Caco-2 (cell line): ENCODE measurements at regions not wholly inside any gene's neighbourhood (a gene's known extent, or its start where the extent isn't known, plus 50 kb on each side); places are given as distances from the start of the nearest gene placed in this dataset.

Source experiments
- BruUV-seq: library from RNA; stranded (reverse); fragments of 400-500 nt; replicated peaks from 2 replicates; lab custom pipeline; 2021; lab: Mats Ljungman, UMichigan
- CTCF ChIA-PET: fragments of 300-600 bp; sonication (Branson Sonifier 250); formaldehyde crosslinking; loops from one replicate; lab custom pipeline; 2022; ENCODE audit warnings: antibody characterized with exemption; lab: Charles Lee
- POLR2A ChIA-PET: fragments of 300-600 bp; sonication (Branson Sonifier 250); formaldehyde crosslinking; loops from one replicate; lab custom pipeline; 2022; ENCODE audit warnings: antibody characterized with exemption; lab: Charles Lee
- DNase-seq, 2 experiments: peaks; one replicate each; pipeline versions ENCODE4 v3.0.0 to v3.0.0-alpha.2; 2020 to 2022
- H3K27me3 ChIP-seq: replicated peaks from 2 replicates; pipeline ENCODE4 v1.6.0; 2011; ENCODE audit warnings: low read length; ENCODE audit not compliant: control insufficient read depth, insufficient read depth
- H3K36me3 ChIP-seq: 2 replicates; pipeline ENCODE4 v1.5.1; 2011; ENCODE audit warnings: low read length; ENCODE audit not compliant: control insufficient read depth, insufficient read depth
- H3K4me1 ChIP-seq: fragments of 250-450 bp; sonication (Bioruptor Pico); 2 replicates; pipeline ENCODE4 v1.5.1; 2020; ENCODE audit warnings: mild to moderate bottlenecking
- H3K4me3 ChIP-seq: 2 replicates; pipeline ENCODE4 v1.5.1; 2011; ENCODE audit warnings: low read depth, mild to moderate bottlenecking, control low read depth, low read length
- H3K9me3 ChIP-seq: fragments of 250-450 bp; sonication (Bioruptor Pico); 2 replicates; pipeline ENCODE4 v1.5.1; 2020; ENCODE audit warnings: mild to moderate bottlenecking, moderate library complexity
- H3K27ac Mint-ChIP-seq: one replicate; pipeline ENCODE4 v1.8.0; 2022; ENCODE audit warnings: mixed read lengths; ENCODE audit not compliant: unreplicated experiment
- H3K27me3 Mint-ChIP-seq: one replicate; pipeline ENCODE4 v1.8.0; 2022; ENCODE audit warnings: mixed read lengths; ENCODE audit not compliant: insufficient read depth, unreplicated experiment
- H3K36me3 Mint-ChIP-seq: one replicate; pipeline ENCODE4 v1.8.0; 2022; ENCODE audit warnings: mild to moderate bottlenecking, mixed read lengths; ENCODE audit not compliant: insufficient read depth, unreplicated experiment
- H3K4me1 Mint-ChIP-seq: one replicate; pipeline ENCODE4 v1.8.0; 2022; ENCODE audit warnings: low read depth, mixed read lengths; ENCODE audit not compliant: unreplicated experiment
- H3K4me3 Mint-ChIP-seq: one replicate; pipeline ENCODE4 v1.8.0; 2022; ENCODE audit warnings: mild to moderate bottlenecking, moderate library complexity, mixed read lengths; ENCODE audit not compliant: unreplicated experiment
- H3K9me3 Mint-ChIP-seq: one replicate; pipeline ENCODE4 v1.8.0; 2022; ENCODE audit warnings: mixed read lengths; ENCODE audit not compliant: unreplicated experiment
- intact Hi-C: fragments of 100-400 bp; cut with micrococcal nuclease; formaldehyde crosslinking; loops from one replicate; pipeline ENCODE4 v1.10.0; 2022; ENCODE audit not compliant: unreplicated experiment
- TF ChIP-seq, protein P1 (sequence below), 2 experiments: fragments of 200-600 bp in 1 of 2; IDR thresholded peaks; 1 replicate in 1 of 2; 2 replicates in 1 of 2; pipeline versions ENCODE4 v1.5.1 to v1.8.0; 2011 to 2022; ENCODE audit warnings: antibody characterized with exemption in 1 of 2, control low read depth in 1 of 2, inconsistent platforms in 1 of 2, low read depth in 1 of 2, low read length in 1 of 2, mild to moderate bottlenecking in 1 of 2, moderate library complexity in 1 of 2; ENCODE audit not compliant: insufficient read depth in 1 of 2, severe bottlenecking in 1 of 2, unreplicated experiment in 1 of 2

- no peaks in the 10 kb centered on the region for H3K27me3 Mint-ChIP-seq
- intact Hi-C loops, result no loop called here
- Histone ChIP-seq H3K27me3 (no peaks in the 10 kb centered on the region), H3K4me1 (no peaks in the 10 kb centered on the region), H3K4me3 (no peak overlapping the region), H3K36me3 (no peaks in the 10 kb centered on the region), H3K9me3 (0 out of 2 replicates have a peak, but pooled peaks cover 3% of the 10 kb centered on the region)
- H3K4me1 Mint-ChIP-seq, result no peaks in the 10 kb centered on the region
- H3K27ac Mint-ChIP-seq, result no peak overlapping the region
- CTCF ChIA-PET, result no interaction called here
- no TSS peak for BruUV-seq
- no peaks in the 10 kb centered on the region for H3K36me3 Mint-ChIP-seq
- TF ChIP-seq, protein P1, sequence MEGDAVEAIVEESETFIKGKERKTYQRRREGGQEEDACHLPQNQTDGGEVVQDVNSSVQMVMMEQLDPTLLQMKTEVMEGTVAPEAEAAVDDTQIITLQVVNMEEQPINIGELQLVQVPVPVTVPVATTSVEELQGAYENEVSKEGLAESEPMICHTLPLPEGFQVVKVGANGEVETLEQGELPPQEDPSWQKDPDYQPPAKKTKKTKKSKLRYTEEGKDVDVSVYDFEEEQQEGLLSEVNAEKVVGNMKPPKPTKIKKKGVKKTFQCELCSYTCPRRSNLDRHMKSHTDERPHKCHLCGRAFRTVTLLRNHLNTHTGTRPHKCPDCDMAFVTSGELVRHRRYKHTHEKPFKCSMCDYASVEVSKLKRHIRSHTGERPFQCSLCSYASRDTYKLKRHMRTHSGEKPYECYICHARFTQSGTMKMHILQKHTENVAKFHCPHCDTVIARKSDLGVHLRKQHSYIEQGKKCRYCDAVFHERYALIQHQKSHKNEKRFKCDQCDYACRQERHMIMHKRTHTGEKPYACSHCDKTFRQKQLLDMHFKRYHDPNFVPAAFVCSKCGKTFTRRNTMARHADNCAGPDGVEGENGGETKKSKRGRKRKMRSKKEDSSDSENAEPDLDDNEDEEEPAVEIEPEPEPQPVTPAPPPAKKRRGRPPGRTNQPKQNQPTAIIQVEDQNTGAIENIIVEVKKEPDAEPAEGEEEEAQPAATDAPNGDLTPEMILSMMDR (IDR thresholded peaks at IDR 0.05; ENCODE audit: insufficient read depth in 1 of 2, low read depth in 1 of 2, low read length in 1 of 2, severe bottlenecking in 1 of 2, unreplicated experiment in 1 of 2), result no peak
- DNase-seq, result no peak
- H3K9me3 Mint-ChIP-seq, result no peaks in the 10 kb centered on the region
- POLR2A ChIA-PET, result no interaction called here
- H3K4me3 Mint-ChIP-seq, result no peak overlapping the region
Measured at GRCh38 chr15:93214106-93214505, 125.1 kb upstream of the RGMA start.

DNA sequence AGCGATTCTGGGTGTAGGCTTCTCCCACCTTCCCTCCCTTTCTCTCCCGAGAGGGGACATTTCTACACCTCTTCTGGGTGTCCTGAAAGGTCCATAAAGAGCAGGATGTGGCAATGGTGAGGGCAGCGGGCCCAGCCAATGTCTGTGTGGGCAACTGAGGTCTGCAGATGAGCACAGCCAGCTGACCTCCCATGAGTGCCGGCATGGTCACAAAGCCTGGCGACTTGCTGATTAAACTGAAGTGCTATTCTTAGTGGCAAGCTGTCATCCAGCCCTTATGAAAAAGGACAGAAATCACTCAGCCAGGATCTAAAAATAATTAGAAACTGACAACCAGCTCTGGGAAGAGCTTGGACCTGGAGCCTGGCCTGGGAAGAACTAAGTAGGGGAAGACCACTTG is 124.3 kb upstream of the RGMA start:
- Histone ChIP-seq H3K36me3 (no peaks in the 10 kb centered on the region), H3K4me1 (no peaks in the 10 kb centered on the region), H3K27me3 (no peaks in the 10 kb centered on the region), H3K9me3 (no peaks in the 10 kb centered on the region), H3K4me3 (no peak overlapping the region)
- Mint-ChIP-seq H3K36me3 (no peaks in the 10 kb centered on the region), H3K4me3 (no peak overlapping the region), H3K27ac (no peak overlapping the region), H3K4me1 (no peaks in the 10 kb centered on the region), H3K27me3 (no peaks in the 10 kb centered on the region), H3K9me3 (no peaks in the 10 kb centered on the region)
- intact Hi-C loops, result no loop called here
- BruUV-seq, result no TSS peak
- CTCF ChIA-PET, result no interaction called here
- POLR2A ChIA-PET, result no interaction called here
- no peak for DNase-seq
- TF ChIP-seq, protein P1 (IDR thresholded peaks at IDR 0.05; ENCODE audit: insufficient read depth in 1 of 2, low read depth in 1 of 2, low read length in 1 of 2, severe bottlenecking in 1 of 2, unreplicated experiment in 1 of 2), result no peak

DNA sequence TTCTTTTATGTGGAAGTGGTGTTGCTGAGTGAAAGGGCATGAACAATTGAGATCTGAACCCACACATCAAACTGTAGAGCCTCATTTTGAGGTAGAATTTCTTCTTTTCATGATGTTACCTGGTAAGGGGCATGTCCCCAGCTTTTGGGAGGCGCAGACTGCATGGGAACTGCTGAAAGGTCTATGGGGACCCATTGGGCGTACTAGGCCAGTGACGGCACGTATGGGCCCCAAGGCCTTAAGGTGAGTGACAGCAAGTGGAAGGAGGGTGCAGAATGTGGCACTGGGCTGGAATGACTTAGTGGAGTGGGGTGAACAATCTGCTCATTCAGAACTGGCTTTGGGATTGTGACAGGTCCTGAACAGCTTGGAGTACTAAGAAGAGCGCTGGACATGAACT is 123.6 kb upstream of the RGMA start:
- ChIA-PET POLR2A (no interaction called here), CTCF (no interaction called here)
- no peaks in the 10 kb centered on the region for H3K27me3 ChIP-seq
- no peaks in the 10 kb centered on the region for H3K36me3 ChIP-seq
- TF ChIP-seq, protein P1 (IDR thresholded peaks at IDR 0.05; ENCODE audit: insufficient read depth in 1 of 2, low read depth in 1 of 2, low read length in 1 of 2, severe bottlenecking in 1 of 2, unreplicated experiment in 1 of 2), result no peak
- H3K27ac Mint-ChIP-seq, result no peak overlapping the region
- H3K27me3 Mint-ChIP-seq, result no peaks in the 10 kb centered on the region
- no peak overlapping the region for H3K4me3 ChIP-seq
- no peaks in the 10 kb centered on the region for H3K9me3 ChIP-seq
- H3K4me1 ChIP-seq, result no peaks in the 10 kb centered on the region
- H3K36me3 Mint-ChIP-seq, result no peaks in the 10 kb centered on the region
- no peak for DNase-seq
- no peaks in the 10 kb centered on the region for H3K9me3 Mint-ChIP-seq
- H3K4me1 Mint-ChIP-seq, result no peaks in the 10 kb centered on the region
- intact Hi-C loops, result no loop called here
- BruUV-seq, result no TSS peak
- H3K4me3 Mint-ChIP-seq, result no peak overlapping the region
